ENCODE measurements at regions not wholly inside any gene's neighbourhood (a gene's known extent, or its start where the extent isn't known, plus 50 kb on each side); places are given as distances from the start of the nearest gene placed in this dataset.

DNA sequence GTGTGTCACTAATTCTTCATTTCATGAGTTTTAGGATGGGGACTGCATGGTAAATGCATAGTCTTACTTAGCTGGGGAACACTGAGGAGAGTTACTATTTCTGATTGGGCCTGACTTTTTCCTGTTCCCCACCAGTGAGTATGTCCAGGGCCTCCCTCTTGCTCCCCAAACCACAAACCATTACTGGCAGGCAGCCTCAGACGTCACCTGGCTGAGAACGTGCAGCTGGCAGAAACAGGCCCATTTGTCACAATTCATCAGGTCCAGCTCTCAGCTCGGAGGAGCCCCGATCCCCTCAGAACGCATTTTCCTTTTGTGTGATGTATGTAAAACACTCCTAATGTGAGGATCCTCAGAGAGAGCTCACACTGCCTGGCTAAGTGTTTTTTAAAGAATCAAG, 71.7 kb upstream of the SIX3 start:
- POLR2A ChIA-PET = no interaction called here

DNA sequence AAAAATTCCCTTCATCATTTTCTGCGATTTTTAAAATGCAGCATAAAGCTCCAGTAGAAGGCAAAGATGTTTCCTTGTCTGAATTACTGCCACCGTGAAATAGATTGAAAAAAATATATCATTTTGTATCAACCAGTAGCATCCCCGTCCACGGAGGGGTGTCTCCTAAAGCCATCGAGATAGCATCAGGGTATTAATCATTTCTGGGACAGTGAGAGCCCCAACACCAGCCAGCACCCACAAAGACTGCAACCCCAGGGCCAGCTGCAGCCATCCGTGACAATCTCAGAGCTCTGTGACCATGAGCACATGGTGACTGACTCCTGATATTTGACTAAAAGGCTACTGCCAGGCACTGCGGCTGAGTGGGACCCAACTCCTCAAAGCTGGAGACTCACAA, 64.1 kb upstream of the SIX3 start:
- POLR2A ChIA-PET = no interaction called here
- TF ChIP-seq, protein P1, sequence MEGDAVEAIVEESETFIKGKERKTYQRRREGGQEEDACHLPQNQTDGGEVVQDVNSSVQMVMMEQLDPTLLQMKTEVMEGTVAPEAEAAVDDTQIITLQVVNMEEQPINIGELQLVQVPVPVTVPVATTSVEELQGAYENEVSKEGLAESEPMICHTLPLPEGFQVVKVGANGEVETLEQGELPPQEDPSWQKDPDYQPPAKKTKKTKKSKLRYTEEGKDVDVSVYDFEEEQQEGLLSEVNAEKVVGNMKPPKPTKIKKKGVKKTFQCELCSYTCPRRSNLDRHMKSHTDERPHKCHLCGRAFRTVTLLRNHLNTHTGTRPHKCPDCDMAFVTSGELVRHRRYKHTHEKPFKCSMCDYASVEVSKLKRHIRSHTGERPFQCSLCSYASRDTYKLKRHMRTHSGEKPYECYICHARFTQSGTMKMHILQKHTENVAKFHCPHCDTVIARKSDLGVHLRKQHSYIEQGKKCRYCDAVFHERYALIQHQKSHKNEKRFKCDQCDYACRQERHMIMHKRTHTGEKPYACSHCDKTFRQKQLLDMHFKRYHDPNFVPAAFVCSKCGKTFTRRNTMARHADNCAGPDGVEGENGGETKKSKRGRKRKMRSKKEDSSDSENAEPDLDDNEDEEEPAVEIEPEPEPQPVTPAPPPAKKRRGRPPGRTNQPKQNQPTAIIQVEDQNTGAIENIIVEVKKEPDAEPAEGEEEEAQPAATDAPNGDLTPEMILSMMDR (IDR thresholded peaks at IDR 0.05; ENCODE audit: insufficient read depth, low read depth, low read length) = no peak
- CTCF ChIA-PET = interaction anchor here (1.6 kb wide), 1 partner anchor 8 kb away, joined by 5 read pairs; no protein-coding TSS in a partner anchor
- no peak for DNase-seq (ENCODE audit: low read depth)
- no peak overlapping the region for H3K4me3 ChIP-seq (ENCODE audit: low read depth, low read length)
- no peaks in the 10 kb centered on the region for H3K36me3 ChIP-seq (ENCODE audit: control insufficient read depth, insufficient read depth, low read length)
- no peaks in the 10 kb centered on the region; the same call in 1 of the 2 replicates for H3K27me3 ChIP-seq (ENCODE audit: control insufficient read depth, insufficient read depth, low read length)

More for the DNA sequence above, 71.7 kb upstream of the SIX3 start:
- TF ChIP-seq, protein P1 (IDR thresholded peaks at IDR 0.05; ENCODE audit: insufficient read depth, low read depth, low read length) = no peak
- H3K4me3 ChIP-seq (ENCODE audit: low read depth, low read length) = no peak overlapping the region
- H3K27me3 ChIP-seq (ENCODE audit: control insufficient read depth, insufficient read depth, low read length) = no peaks in the 10 kb centered on the region
- CTCF ChIA-PET = no interaction called here
- no peaks in the 10 kb centered on the region for H3K36me3 ChIP-seq (ENCODE audit: control insufficient read depth, insufficient read depth, low read length)
- DNase-seq (ENCODE audit: low read depth) = no peak

DNA sequence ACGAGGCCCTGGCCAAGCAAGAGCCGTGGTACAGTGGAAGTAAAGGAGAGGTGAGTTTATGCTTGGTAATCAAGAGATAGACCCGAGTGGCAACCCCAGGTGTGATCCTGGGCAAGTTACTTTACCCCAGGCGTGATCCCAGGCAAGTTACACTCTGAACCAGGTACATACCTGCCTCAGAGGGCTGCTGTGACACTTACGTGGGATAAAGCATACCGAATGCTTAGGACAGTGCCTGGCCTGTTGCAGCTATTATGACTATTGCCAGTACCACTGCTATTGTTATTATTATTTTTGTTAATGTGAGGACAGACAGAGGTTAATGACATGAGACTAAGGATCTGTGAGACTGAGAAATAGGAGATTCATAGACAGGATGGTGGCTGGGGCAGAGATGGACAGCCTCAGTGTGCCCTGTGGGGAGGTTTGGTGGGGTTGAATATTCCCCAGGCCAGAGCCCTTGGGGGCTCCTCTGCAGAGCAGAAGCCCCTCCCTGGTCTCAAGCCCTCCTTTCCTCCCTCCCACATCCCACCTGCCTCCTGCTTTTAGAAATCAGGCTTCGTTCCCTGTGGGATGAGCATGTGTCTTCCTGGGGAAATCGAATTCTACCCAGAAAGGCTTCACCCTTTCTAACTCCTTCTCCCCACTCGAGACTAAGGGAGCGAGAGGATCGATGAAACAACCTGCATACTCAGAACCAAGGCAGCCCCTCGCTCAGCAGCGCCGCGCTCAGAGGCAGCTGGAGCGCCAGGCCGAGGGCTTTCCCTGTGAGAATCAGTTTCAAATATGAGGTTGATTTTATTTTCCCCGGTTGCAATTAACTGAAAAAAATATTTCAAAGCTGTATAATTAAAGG, 62.0 kb upstream of the SIX3 start:
- TF ChIP-seq, protein P1 (IDR thresholded peaks at IDR 0.05; ENCODE audit: insufficient read depth, low read depth, low read length) = no peak
- ChIA-PET CTCF (no interaction called here), POLR2A (no interaction called here)
- Histone ChIP-seq H3K4me3 (ENCODE audit: low read depth, low read length) (no peak overlapping the region), H3K27me3 (ENCODE audit: control insufficient read depth, insufficient read depth, low read length) (no peaks in the 10 kb centered on the region; the same call in 1 of the 2 replicates), H3K36me3 (ENCODE audit: control insufficient read depth, insufficient read depth, low read length) (no peaks in the 10 kb centered on the region)
- no peak for DNase-seq (ENCODE audit: low read depth)

DNA sequence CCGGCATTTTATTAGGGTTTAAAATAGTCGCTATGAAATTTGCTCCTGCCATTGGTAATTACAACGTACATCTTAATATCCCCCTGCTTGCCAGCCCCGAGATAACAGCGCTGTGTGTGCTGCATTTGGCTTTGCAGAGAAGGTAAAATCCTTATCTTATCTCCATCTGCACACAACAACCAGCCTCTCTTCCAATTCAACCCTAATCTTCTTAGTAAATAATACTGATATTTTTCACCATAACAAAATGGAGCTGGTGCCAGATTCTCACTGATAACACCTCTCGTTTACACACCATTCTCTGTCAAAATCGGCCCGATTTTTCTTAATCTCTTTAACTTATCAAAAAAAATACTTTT, 61.4 kb upstream of the SIX3 start:
- H3K36me3 ChIP-seq (ENCODE audit: control insufficient read depth, insufficient read depth, low read length) = no peaks in the 10 kb centered on the region
- TF ChIP-seq, protein P1 (IDR thresholded peaks at IDR 0.05; ENCODE audit: insufficient read depth, low read depth, low read length) = no peak
- no peak overlapping the region for H3K4me3 ChIP-seq (ENCODE audit: low read depth, low read length)
- CTCF ChIA-PET = no interaction called here
- POLR2A ChIA-PET = no interaction called here
- no peak for DNase-seq (ENCODE audit: low read depth)
- no peaks in the 10 kb centered on the region; the same call in none of the 2 replicates for H3K27me3 ChIP-seq (ENCODE audit: control insufficient read depth, insufficient read depth, low read length)

DNA sequence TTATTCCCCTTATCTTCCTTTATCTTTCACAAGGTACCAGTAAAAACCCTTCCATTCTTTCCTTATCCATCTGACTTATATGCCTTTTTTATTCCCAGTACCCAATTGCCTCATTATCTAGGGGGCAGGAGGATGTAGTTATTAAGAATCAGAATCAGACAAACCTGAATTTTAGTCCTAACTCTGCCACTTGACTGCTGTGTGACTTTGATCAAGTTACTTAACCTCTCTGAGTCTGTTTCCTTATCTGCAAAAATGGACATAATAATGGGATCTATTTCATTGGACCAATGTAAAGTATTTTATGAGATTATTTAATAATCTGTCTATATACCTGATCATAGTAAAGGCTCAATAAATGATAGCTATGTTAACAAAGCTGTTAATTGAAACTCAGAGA, 59.6 kb upstream of the SIX3 start:
- CTCF ChIA-PET = no interaction called here
- TF ChIP-seq, protein P1 (IDR thresholded peaks at IDR 0.05; ENCODE audit: insufficient read depth, low read depth, low read length) = no peak
- no peak for DNase-seq (ENCODE audit: low read depth)
- Histone ChIP-seq H3K27me3 (ENCODE audit: control insufficient read depth, insufficient read depth, low read length) (peaks cover 1% of the 10 kb centered on the region), H3K36me3 (ENCODE audit: control insufficient read depth, insufficient read depth, low read length) (no peaks in the 10 kb centered on the region), H3K4me3 (ENCODE audit: low read depth, low read length) (no peak overlapping the region)
- POLR2A ChIA-PET = no interaction called here
